Skeletal muscle satellite cell (primary cell): ENCODE measurements at regions not wholly inside any gene's neighbourhood (a gene's known extent, or its start where the extent isn't known, plus 50 kb on each side); places are given as distances from the start of the nearest gene placed in this dataset.
A peak's percentile ranks its signal among the peaks of the same experiment; 100 is the strongest.

ENCODE experiments used
- H3K27me3 ChIP-seq: 2 replicates; pipeline ENCODE4 v1.7.0; 2013; ENCODE audit warnings: low read length; ENCODE audit not compliant: control insufficient read depth, insufficient read depth
- H3K36me3 ChIP-seq: 2 replicates; pipeline ENCODE4 v1.7.0; 2013; ENCODE audit warnings: mild to moderate bottlenecking, control low read depth, low read length; ENCODE audit not compliant: insufficient read depth
- H3K4me1 ChIP-seq: 2 replicates; pipeline ENCODE4 v1.7.0; 2013; ENCODE audit warnings: low read length; ENCODE audit not compliant: control insufficient read depth, insufficient read depth
- H3K4me2 ChIP-seq: 2 replicates; pipeline ENCODE4 v1.7.0; 2013; ENCODE audit warnings: mild to moderate bottlenecking, low read length
- H3K4me3 ChIP-seq: 2 replicates; pipeline ENCODE4 v1.7.0; 2013; ENCODE audit warnings: low read length
- H3K9ac ChIP-seq: 2 replicates; pipeline ENCODE4 v1.7.0; 2013; ENCODE audit warnings: mild to moderate bottlenecking, low read depth, low read length, moderate library complexity
- H3K9me3 ChIP-seq: replicated peaks from 2 replicates; pipeline ENCODE4 v1.7.0; 2013; ENCODE audit warnings: mild to moderate bottlenecking, control low read depth, low read length

DNA sequence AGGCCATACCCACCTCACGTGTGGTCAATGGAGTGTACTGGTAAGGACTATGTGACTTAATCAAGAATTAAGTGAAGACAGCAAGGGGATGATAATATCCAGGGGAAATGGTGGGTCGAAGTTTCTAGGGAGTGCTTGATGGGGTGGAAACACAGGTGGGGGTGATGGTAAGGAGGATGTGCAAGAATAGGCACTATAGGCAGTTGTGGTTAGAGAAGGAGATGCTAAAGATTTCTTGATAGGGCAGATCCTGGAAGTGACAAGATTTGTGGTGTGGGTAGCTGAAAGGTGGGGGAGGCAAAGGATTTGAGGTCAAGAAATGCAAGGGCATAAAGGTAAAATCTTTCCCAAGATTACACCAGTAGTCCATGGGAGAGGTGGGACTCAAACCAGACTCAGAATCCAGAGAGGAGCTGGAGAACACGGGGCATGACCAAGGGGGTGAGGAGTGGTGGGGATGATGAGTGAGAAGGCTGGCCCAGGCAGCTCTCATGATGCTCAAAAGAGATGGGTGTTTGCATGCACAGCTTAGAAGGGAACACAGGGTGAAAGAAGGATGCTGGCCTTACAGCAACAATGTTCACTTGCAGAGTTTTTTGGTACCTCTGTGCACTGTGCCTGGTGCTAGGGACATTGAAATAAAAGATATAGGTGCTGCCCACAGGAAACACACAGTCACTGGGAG, 78.4 kb downstream of the CCR1 start:
- Histone ChIP-seq H3K4me2 (no peak overlapping the region), H3K4me3 (no peak overlapping the region), H3K9ac (no peak overlapping the region), H3K9me3 (no peaks in the 10 kb centered on the region), H3K4me1 (peaks cover 11% of the 10 kb centered on the region), H3K27me3 (peaks cover 15% of the 10 kb centered on the region), H3K36me3 (no peaks in the 10 kb centered on the region)

DNA sequence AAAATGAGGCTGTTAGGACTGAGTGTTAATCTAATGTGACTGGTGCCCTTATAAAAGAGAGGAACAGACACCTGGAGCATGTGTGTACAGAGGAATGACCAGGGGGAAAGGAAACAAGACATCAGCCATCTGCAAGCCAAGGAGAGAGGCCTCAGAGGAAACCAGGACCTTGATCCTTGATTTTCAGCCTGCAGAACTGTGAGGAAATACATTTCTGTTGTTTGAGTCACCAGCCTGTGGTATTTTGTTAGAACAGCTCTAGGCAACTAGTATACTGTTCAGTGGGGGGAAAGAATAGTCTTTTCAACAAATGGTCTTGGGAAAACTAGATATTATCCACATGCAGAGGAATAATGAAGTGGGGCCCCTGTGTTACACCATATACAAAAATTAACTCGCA, 80.6 kb downstream of the CCR1 start:
- H3K27me3 ChIP-seq = no peaks in the 10 kb centered on the region
- H3K4me3 ChIP-seq = no peak overlapping the region
- H3K9ac ChIP-seq = no peak overlapping the region
- H3K36me3 ChIP-seq = no peaks in the 10 kb centered on the region
- peaks cover 11% of the 10 kb centered on the region for H3K4me1 ChIP-seq
- no peak overlapping the region for H3K4me2 ChIP-seq
- H3K9me3 ChIP-seq = no peaks in the 10 kb centered on the region

DNA sequence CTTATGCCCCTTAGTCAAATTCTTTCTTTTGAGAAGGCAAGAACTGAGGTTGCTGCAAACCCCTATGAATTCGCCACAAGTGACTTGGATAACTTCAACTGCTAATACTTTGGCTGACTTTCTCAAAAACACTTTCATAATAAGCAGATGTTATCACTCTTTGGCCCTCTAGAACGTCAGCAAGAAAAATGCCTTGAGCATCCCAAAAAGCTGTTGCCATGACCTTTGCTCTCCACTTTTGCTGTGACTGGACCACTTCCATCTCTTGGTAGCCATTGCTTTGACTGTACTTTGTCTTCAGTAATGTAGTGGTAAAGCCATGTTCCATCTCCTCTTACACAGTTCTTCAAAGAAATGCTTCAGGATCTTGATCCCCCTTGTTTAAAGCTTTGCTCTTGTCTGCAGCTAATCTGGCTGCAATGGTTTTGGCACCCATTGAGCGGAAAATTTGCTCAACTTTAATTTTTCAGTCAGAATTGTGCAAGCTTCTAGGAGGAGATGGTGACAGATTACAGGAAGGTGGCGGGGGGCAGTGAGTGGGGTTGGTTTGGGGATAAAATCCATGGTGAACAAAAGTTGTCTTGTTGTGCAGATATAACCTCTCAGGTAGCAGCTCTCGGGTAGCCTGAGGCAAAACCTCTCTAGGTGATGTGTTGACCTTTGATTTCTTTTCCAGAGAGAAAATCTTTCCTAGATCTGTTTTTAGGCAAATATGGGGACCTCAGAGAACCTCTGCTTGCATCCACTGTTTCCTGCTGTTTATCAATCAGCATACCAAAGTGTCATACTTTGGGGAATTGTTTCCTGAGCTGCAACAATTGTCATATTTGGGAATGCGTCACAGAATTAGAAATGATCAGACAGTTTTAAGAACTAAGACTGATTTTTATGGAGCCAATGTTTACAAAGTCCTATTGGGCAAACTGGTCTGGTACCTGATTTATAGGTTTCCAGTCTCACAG, 83.6 kb downstream of the CCR1 start:
- Histone ChIP-seq H3K4me2 (no peak overlapping the region), H3K9ac (no peak overlapping the region), H3K4me3 (no peak overlapping the region), H3K4me1 (peaks cover 11% of the 10 kb centered on the region), H3K36me3 (no peaks in the 10 kb centered on the region), H3K27me3 (peaks cover 7% of the 10 kb centered on the region), H3K9me3 (no peaks in the 10 kb centered on the region)

DNA sequence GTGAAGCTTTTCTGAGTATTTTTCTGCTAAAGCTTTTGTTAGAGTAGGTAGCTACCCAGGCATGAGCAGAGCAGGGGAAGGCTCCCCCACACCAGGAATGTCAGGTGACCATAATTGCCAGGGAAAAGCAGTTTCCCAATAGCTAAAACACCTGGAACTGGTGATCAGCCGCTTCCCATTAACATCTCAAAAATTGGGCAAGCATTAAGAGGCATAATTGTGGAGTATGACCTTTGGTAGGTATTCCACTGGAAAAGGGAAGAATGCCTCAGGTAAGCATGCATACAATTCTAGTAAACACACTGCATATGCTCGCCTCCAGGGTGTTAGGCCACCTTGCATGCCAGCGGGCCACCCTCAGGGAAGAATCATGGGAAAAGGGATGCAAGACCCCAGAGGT, 84.5 kb downstream of the CCR1 start:
- peaks cover 11% of the 10 kb centered on the region for H3K4me1 ChIP-seq
- no peaks in the 10 kb centered on the region for H3K9me3 ChIP-seq
- peaks cover 7% of the 10 kb centered on the region for H3K27me3 ChIP-seq
- H3K4me2 ChIP-seq = no peak overlapping the region
- no peak overlapping the region for H3K4me3 ChIP-seq
- H3K36me3 ChIP-seq = no peaks in the 10 kb centered on the region
- H3K9ac ChIP-seq = no peak overlapping the region

DNA sequence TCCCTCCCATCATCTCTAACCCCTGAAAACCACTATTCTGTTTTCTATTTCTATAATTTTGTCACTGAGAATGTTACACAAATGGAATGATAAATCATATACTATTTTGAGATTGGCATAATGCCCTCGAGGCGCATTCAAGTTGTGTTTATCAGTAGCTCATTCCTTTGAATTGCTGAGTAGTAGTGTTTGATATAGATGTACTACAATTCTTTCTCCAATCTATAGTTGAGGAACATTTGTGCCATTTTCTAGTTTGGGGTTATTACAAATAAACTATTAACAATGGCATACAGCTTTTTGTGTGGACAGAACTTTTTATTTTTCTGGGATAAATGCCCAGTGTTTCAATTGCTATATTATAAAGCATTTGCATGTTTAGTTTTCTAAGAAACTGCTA, 86.0 kb downstream of the CCR1 start:
- Histone ChIP-seq H3K4me1 (peaks cover under 1% of the 10 kb centered on the region), H3K4me2 (no peak overlapping the region), H3K9me3 (no peaks in the 10 kb centered on the region)

DNA sequence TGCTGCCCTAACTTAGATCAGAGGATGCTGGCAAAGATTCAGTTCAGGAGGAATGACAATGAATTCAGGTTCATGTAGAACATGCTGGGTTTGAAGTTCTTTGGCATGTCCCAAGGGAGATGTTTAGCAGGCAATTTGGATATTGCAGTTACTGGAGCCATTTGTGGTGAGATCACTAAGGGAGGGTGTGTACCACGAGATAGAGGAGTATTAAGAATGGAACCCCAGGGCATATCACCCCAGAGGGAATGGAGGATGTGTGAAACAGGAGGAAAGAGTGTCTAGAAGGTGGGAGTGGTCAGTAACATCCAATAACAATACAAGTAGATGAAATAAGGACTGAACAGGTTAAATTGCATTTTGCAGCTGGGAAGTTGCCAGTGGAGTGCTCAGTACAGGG, 87.1 kb downstream of the CCR1 start:
- H3K36me3 ChIP-seq = no peaks in the 10 kb centered on the region

More for the DNA sequence above, 86.0 kb downstream of the CCR1 start:
- H3K27me3 ChIP-seq = peaks cover 7% of the 10 kb centered on the region
- H3K9ac ChIP-seq = no peak overlapping the region
- H3K4me3 ChIP-seq = no peak overlapping the region
- H3K36me3 ChIP-seq = no peaks in the 10 kb centered on the region

DNA sequence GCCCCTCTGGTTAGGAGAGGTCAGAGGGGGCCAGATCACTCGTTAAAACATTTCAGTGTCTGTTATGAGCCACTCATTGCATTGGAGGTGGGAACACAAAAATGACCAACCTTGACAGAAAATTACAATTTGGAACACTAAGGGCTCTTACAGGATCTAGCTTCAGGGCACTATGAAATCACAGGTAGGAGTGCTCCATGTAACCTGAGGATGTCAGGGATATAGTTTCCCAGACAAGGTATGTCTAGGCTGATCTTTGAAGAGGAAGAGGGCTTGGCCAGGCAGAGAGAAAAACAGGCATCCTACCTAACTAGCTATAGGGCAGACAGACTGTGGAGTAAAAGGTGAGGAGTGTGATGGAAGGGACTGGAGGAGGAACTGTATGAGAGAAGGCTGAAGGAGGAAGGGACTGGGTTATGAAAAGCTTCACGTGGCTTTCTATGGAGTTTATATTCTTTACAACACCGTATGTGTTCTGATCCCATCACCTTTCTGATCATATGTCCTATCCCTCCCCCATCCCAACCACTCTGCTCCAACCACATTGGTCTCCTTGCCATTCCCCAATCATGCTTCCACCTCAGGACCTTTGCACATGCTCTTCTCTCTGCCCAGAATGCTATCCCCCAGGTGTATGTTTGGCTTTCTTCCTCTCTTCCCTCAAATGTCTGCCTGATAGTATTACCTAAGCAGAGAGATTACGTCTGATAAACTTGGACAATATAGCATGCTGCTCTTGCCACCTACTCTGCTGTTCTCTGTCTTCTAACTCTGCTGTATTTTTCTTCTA, 88.2 kb downstream of the CCR1 start:
- no peaks in the 10 kb centered on the region for H3K36me3 ChIP-seq
- no peak overlapping the region for H3K9ac ChIP-seq
- H3K27me3 ChIP-seq = peaks cover 7% of the 10 kb centered on the region
- H3K9me3 ChIP-seq = no peaks in the 10 kb centered on the region
- peaks cover 2% of the 10 kb centered on the region for H3K4me1 ChIP-seq
- no peak overlapping the region for H3K4me2 ChIP-seq
- H3K4me3 ChIP-seq = no peak overlapping the region

More for the DNA sequence above, 87.1 kb downstream of the CCR1 start:
- no peak overlapping the region for H3K9ac ChIP-seq
- H3K4me2 ChIP-seq = no peak overlapping the region
- H3K27me3 ChIP-seq = peaks cover 7% of the 10 kb centered on the region
- no peaks in the 10 kb centered on the region for H3K4me1 ChIP-seq
- H3K4me3 ChIP-seq = no peak overlapping the region
- no peaks in the 10 kb centered on the region for H3K9me3 ChIP-seq

DNA sequence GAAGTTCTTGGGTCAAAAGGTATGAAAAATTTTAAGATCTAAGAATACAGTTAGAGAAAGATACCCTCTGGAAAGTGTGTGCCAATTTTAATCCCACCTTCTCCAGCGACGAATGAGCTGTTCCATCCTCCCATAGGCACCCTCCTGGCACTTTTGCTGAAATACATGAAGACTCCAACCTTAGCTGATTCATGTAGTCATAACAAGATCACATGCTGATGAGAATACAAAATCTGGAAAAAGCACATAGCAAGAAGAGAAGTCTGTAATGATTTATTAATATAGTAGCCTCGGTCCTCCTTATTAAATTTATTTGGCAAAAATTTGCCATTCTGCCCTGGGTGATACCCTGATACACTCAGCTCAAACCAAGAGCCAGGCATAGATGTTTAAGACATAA, 88.9 kb downstream of the CCR1 start:
- Histone ChIP-seq H3K4me2 (no peak overlapping the region), H3K27me3 (peaks cover 7% of the 10 kb centered on the region), H3K4me1 (peaks cover 7% of the 10 kb centered on the region), H3K4me3 (no peak overlapping the region), H3K9me3 (no peaks in the 10 kb centered on the region), H3K36me3 (no peaks in the 10 kb centered on the region), H3K9ac (no peak overlapping the region)

DNA sequence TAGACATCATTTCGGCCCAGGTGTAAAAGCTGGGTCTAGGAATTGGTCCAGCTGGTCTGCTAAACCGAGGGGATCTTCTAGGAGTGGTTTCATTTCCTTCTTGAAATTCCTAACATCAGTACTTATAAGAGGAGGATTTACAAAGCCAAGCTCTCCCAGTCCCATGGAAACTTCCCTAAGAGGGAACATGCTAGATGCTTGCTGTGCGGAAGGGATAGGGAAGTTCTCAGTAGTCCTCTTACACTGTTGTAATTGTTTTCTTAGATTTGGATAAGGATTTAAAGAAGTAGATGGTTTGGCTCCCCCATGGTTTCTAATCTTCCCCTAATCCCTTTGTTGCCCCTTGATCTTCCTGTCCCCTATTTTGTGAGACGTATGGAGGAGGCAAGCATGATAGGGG, 89.7 kb upstream of the XCR1 start:
- Histone ChIP-seq H3K36me3 (no peaks in the 10 kb centered on the region), H3K4me3 (no peak overlapping the region), H3K4me2 (no peak overlapping the region), H3K27me3 (peaks cover 7% of the 10 kb centered on the region), H3K9ac (no peak overlapping the region), H3K9me3 (no peaks in the 10 kb centered on the region), H3K4me1 (peaks cover 12% of the 10 kb centered on the region)

DNA sequence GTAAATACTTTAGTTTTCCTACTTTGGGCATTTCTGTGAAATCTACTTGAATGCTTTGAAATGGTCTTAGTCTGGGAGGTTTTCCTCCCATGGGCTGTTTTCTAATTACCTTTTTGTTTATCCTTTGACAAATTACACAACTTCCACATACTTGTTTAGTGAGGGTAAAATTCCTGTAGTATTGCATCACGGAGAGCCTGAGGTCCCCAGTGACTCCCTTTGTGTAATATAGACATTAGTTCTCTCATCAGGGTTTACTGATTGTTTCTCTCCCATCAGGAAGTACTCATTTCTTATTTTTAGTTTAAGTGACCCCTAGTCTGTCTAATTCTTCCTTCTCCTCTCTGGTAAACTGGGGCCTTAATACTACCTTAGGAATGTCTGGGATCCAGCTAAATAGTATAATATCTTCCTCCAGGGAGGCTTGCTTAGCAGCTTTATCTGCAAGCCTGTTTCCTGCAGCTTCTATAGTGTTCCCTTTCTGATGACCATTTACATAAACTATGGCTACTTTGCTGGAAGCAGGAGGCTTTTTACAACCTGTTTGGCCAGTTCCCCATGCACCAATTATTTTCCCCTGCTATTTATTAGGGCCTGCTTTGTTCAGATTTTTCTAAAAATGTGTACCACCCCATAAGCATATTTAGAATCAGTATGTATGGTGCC, 87.2 kb upstream of the XCR1 start:
- H3K9me3 ChIP-seq = no peaks in the 10 kb centered on the region
- peak overlapping the region; percentile 9 for H3K4me2 ChIP-seq
- no peak overlapping the region for H3K9ac ChIP-seq
- H3K27me3 ChIP-seq = no peaks in the 10 kb centered on the region
- H3K4me1 ChIP-seq = peaks cover 17% of the 10 kb centered on the region
- no peak overlapping the region for H3K4me3 ChIP-seq
- H3K36me3 ChIP-seq = no peaks in the 10 kb centered on the region

DNA sequence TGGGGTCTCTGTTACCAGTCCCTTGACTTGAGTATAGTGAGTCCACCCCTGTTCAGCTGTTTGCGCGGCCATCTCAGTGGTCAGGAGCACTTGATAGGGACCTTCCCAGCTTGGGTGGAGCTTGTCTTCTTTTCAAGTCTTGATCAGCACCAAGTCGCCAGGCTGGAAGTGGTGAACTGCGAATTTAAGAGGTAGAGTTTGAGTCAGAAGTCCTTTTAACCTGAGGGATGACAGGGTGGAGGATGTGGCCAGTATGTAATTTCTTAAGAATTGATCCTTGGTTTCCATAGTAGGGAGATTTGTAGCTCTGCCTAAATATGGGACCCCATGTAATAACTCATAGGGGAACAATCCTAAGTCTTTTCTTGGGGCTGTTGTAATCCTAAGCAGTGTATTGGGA, 86.3 kb upstream of the XCR1 start:
- Histone ChIP-seq H3K4me3 (no peak overlapping the region), H3K27me3 (no peaks in the 10 kb centered on the region), H3K9me3 (no peaks in the 10 kb centered on the region), H3K4me2 (peak overlapping the region; percentile 9), H3K4me1 (peaks cover 22% of the 10 kb centered on the region), H3K36me3 (no peaks in the 10 kb centered on the region), H3K9ac (no peak overlapping the region)
